Activated T-cell treated with anti-CD3 and anti-CD28 coated beads for 24 hours (primary cell): ENCODE measurements at regions not wholly inside any gene's neighbourhood (a gene's known extent, or its start where the extent isn't known, plus 50 kb on each side); places are given as distances from the start of the nearest gene placed in this dataset.

Source experiments
- DNase-seq: peaks from one replicate; pipeline ENCODE4 v3.0.0-alpha.2; 2020; ENCODE audit warnings: low read depth

DNA sequence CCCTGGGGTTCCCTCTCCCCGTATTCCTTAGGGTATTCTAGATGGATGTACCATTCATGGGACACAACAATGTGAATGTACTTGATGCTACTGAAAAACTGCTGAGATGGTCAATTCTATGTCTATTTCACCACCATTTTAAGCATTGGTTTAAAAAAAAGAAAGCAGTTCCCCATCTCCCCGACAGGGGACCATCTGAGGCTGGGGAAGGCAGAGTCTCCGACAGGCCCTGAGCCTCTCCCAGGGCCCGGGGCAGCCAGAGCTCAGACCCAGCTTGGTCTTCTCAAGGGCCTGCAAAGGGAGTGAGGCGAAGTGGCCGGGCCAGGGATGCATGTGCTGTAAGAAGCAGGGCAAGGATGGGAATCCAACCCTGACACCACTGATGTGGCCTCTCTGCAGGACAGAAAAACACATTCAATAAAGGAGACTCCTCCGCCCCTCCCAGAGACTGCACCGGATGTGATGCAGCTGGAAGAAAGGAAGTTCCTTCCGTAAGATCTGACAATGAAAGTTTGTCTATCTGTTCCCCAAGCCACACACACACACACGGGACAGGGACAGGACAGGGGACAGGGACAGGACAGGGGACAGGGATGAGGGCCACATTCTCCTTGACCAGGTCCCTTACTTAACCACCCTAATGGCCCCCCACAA is 234.1 kb downstream of the BCL11B start:
- DNase-seq, result no peak

DNA sequence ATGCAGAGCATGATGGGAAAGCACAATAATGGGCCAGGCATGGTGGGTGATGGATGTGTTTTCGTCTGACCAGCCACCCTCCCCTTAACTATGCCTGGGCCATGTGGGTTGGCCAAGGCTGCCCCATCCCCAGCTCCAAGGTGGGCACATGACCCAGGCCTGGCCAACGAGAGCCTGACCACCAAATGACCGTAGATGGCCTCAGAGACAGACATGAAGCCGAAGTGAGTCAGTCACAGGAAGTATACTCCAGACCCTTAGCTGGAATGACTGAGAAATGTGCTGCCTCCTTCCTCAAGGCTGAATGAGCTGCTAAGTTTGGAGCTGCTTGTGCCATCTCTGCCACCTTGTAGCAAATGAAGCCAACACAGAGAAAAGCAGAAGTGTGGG is 233.6 kb downstream of the BCL11B start:
- no peak for DNase-seq

GRCh38 chr14:99039331-99040041 is 232.5 kb downstream of the BCL11B start:
- no peak for DNase-seq

DNA sequence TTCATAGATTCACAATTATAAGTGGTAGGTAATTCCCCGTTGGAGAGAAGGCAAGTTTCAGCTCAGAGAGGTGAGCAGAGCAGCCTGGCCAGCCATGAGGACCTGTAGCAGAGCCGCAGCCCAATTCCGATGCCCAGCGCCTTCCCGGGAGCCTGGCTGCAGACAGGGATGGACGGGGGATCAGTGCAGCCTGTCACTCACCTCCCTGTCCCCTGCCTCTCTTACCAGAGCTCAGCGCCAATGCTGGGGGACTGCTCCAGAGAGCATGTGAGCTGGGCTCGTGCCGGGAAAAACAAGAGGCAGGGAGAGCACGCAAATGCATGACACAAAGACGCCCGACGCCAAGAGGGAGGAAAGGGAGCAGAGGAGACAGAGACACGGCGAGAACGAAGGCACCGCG is 231.9 kb downstream of the BCL11B start:
- no peak for DNase-seq

GRCh38 chr14:99040711-99041110 is 231.3 kb downstream of the BCL11B start:
- DNase-seq, result no peak

DNA sequence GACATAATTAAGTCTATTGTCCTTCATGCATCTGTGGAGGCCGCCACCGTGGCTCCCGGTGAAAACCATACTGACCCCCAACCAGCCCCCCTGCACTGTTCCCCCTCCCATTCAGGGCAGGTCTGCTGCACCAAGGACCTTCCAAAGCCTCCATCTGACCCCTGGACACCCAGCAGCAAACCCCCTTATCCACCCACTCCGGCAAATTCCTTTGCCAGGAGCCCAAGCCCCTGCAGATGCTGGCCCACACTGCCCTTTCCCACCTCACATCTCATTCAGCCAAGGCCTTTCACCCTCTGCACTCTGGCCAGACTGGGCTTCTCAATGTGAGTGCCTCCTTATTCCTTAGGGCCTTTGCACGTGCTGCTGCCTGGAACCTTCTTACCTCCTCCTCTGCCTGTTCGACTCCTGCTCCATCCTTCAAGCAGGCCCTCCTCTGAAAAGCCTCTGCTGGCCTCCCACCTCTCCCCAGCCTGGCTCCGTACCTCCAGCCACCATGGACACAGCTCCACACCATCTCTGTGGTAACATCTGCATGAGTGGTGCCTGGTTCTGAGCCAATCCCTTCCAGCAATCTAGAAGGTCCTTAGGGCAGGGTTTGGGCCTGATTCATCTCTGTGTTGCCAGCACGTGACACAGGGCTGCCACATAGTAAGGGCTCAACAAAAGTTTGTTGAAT is 230.7 kb downstream of the BCL11B start:
- DNase-seq, result no peak

DNA sequence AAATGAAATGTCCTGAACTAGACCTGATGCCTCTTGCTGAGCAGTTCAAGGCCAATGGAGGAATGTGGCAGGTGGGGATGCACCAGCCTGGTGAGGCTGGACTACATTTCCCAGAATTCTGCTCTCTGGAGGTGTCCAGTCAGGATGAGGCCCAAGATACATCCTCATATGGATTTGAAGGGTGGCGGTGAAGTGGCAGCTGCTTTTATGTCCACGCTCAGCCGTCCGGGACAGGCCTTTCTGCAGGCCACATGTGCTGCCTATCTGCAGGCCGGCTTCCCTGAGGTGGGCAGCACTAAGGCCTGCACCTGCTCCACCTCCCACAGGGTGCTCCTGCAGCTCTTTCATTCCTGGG is 230.2 kb downstream of the BCL11B start:
- no peak for DNase-seq

DNA sequence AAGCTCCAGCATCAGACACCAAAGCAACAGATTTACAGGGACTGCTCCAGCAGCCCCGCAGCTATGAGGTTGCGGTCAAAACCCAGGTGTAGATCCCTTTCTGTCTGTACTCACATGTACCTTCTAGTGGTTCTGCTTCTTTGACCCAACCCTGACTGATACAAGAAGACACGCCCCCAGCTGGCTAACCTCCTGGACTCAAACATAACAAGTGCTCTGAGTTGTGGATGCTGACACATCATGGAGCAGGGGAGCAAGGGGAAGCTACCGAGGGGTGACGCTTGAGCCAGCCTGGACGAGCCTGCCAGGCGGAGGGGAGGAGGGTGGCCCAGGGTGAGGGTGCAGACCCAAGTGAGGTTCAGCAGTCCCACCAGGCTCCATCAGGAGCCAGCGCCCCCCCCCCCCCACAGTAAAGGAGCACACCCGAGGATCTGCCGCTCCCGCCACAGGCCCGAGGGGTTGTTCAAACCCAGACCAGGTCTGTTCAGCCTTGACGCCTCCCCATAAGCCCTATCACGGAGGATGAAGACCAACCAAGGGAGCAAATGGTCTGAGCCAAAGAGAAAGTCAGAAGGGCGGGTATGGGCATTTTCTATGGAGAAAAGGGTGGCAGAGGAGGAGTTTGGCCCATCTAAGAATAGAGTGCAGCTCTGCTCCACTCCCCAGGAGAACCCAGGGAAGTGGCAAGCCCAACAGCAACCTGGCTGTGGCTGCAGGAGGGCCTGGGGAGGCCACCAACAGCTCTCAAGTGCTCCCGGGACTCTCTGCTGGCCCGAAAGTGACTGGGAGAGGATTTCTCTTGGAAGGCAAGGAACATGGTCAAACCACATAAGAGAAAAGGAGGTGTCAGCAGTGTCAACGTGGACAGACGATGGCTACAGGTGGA is 229.4 kb downstream of the BCL11B start:
- DNase-seq, result no peak

- no peak for DNase-seq
These were observed 228.8 kb downstream of the BCL11B start for GRCh38 chr14:99043267-99043615.

DNA sequence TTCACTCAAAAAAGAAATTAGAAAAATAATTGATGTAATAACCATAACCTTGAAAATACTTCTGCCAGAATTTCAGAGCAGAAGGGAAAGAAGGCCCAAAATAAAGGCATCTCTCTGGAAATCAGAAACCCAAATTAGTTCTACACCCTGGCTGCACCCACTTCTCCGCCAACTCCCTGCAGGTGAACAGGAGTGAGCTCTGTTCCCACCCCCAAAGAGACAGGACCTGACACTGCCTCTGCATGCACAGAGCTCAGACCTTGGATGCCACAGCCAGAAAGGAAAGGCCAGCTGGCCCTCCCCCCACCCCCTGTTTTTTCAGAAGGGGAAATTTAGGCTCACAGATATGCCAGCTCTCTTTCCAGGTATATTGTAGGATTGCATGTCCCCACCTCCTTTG is 228.2 kb downstream of the BCL11B start:
- no peak for DNase-seq

GRCh38 chr14:99047441-99048031 is 224.5 kb downstream of the BCL11B start:
- DNase-seq, result no peak

GRCh38 chr14:99050309-99050708 is 221.7 kb downstream of the BCL11B start:
- no peak for DNase-seq

- DNase-seq, result no peak
These were observed 219.5 kb downstream of the BCL11B start for GRCh38 chr14:99052467-99052866.

- DNase-seq, result no peak
These were observed 217.0 kb downstream of the BCL11B start for GRCh38 chr14:99055019-99055418.

DNA sequence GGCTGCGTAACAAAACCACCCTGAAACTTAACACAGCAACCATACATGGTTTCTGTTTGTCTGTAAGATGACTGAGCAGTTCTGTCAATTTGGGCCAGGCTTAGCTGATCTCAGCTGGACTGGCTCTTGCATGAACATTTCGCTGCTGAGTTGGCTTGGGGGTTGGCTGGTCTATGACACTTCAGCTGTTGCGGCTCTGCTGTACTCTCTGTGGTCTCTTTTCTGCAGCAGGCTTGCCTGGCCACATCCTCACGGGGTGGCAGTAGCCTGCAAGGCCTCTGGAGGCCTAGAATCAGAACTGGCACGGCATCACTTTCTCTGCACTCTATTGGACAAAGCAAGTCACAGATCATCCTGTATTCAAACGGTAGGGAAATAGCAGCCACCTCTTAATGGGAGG is 216.2 kb downstream of the BCL11B start:
- DNase-seq, result peak; percentile 18

DNA sequence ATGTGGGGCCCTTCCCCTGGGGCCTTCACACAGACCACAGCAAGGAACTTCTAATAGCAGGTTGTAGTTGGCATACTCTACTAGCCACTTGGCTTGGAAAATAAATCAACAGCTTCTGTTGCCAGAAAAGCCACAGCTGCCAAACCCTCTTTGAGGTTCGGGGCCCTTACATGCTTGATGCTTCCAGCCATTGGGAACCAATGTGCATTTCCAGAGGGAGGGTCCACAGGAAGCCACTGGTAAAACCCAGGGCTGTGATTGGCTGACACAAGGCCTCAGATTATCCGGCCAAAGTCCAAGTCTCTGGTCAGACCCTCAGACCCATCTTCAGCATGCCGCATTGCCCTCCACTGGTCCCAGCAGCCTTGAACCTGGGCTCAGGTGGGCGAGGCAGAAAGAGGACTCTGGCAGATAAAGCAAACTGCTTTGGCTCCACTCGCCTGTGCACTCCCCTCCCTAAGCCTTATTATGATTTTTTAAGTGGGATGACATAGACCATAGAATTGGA is 214.4 kb downstream of the BCL11B start:
- no peak for DNase-seq

DNA sequence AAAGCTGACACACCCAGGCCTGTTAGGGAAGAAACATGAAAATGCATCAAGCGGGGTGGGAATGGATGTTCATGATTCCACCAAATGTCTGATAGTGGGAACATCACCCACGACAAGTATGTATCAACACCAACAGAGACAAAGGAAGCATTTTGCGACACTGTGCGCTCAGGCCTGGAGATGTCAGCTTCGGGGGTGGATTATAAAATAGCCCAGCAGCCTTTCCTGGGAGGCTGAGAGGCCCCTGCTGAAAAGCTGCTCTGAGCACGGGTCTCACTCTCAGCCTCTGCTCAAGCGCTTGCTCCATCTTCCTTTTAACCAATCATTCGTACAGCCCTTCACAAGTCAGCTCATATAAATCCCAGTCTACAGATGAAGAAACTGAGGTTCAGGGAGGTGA is 213.5 kb downstream of the BCL11B start:
- no peak for DNase-seq

DNA sequence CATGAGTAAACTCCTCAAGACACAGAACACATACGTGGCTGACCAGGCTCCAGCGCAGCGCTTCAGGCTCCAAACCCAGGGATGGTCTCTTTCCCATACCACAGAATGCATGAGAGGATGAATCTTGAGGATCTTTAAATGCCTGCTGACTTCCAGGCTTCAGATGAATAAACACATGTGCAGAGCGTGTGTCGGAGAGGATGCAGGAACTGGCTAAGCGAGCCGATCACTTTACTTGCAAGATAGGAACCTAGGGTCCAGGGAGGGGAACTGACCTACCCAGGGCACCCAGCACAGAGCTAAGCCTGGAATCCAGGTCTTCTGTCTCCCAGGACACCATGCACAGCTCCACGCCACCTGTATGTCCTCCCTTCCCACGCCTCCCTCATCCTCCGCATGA is 209.8 kb downstream of the BCL11B start:
- DNase-seq, result no peak

DNA sequence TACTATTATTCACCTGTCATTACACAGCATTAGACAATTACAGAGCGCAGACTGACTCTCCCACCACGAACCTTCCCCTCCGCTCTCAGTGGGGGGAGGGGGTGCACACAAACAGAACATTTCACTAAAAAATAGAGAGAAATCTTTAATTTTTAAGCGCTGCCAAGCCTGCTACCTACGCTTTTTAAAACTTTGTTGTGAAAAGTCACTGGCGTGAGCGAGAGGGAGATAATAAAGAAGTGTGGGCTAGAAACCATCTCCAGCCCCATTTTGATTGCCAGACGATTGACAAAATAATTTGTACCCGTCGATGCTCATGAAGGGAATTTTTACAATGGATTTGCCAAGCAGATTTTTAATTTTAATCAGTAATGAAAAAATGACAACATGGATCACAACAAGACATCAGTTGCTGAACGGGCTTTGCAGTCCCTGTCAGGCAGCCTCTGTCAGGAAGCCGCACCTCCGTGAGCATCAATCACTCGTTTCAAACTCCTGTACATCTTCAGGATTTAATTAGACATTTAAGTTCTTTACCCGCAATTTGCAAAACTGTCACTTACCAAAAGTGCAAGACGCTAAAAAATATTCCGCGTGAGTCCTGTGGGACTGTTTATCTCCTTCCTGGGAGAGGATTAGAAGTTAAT is 209.1 kb downstream of the BCL11B start:
- DNase-seq, result no peak

DNA sequence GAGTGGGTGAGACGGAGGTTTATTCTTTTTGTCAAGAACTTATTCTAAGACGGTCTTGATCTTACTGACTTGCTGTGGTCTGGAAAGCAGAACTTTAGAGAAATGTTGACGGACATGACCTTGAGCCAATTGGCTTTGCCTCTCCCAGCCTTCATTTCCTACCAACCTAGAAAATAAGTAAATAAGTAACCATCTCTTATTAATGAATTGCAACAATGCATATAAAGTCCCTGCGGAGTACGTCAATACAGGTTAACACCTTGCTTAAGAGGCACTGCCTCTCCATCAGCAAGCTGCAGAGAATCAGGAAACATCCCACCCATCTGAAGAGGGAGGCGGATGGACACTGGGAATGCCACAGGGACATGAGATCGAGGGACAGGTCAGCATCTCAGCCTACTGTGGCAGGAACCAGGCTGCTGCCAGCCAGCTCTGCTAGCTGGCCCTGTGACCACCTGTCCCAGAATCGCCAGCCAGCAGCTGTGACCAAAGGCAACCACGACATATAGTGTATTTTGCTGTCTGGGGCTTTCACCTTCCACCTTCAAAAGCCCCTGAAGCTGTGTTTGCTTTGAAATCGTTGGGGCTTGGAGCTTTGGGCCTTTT is 208.3 kb downstream of the BCL11B start:
- DNase-seq, result no peak
